Kidney (tissue), 13 donors: ENCODE measurements at regions not wholly inside any gene's neighbourhood (a gene's known extent, or its start where the extent isn't known, plus 50 kb on each side); places are given as distances from the start of the nearest gene placed in this dataset.

Experiments used
- DNase-seq, 5 donors: peaks; one replicate each; pipeline ENCODE4 v3.0.0-alpha.2; 2013 to 2020
- FAIRE-seq: peaks from 2 replicates; lab custom pipeline; 2012; peaks lifted over from hg19 to GRCh38; lab: Jason Lieb, UNC
- H3K27ac ChIP-seq, 2 donors: one replicate each; pipeline ENCODE4 v1.7.0; 2013; ENCODE audit warnings: low read depth in 2 of 2, low read length in 2 of 2, inconsistent platforms in 1 of 2
- H3K27me3 ChIP-seq: one replicate; pipeline ENCODE4 v1.7.1; 2013; ENCODE audit warnings: low read length, inconsistent platforms; ENCODE audit not compliant: control insufficient read depth, insufficient read depth
- H3K36me3 ChIP-seq, 3 donors: one replicate each; pipeline versions ENCODE4 v1.7.0 to v1.7.1; 2013; ENCODE audit warnings: low read length in 3 of 3, control low read depth in 1 of 3, inconsistent platforms in 1 of 3; ENCODE audit not compliant: insufficient read depth in 3 of 3, control insufficient read depth in 2 of 3
- H3K4me1 ChIP-seq, 3 donors: one replicate each; pipeline versions ENCODE4 v1.7.0 to v1.7.1; 2013; ENCODE audit warnings: low read length in 3 of 3, inconsistent platforms in 1 of 3, low read depth in 1 of 3; ENCODE audit not compliant: control insufficient read depth in 2 of 3, insufficient read depth in 2 of 3
- H3K4me3 ChIP-seq, 3 donors: one replicate each; pipeline versions ENCODE4 v1.7.0 to v1.8.1; 2013; ENCODE audit warnings: low read length in 3 of 3, control low read depth in 1 of 3, inconsistent platforms in 1 of 3
- H3K9ac ChIP-seq, 3 donors: one replicate each; pipeline versions ENCODE4 v1.7.0 to v1.7.1; 2013; ENCODE audit warnings: low read length in 3 of 3, control low read depth in 1 of 3, inconsistent platforms in 1 of 3
- H3K9me3 ChIP-seq, 3 donors: one replicate each; pipeline versions ENCODE4 v1.7.0 to v1.7.1; 2013; ENCODE audit warnings: low read length in 3 of 3, control low read depth in 1 of 3, inconsistent platforms in 1 of 3; ENCODE audit not compliant: control insufficient read depth in 2 of 3, insufficient read depth in 1 of 3
- intact Hi-C: fragments of 100-400 bp; cut with DNase I; formaldehyde crosslinking; loops from one replicate; pipeline ENCODE4 v1.11.1; 2022
- TF ChIP-seq, protein P1 (sequence below): IDR thresholded peaks from 3 replicates; pipeline ENCODE4 v1.5.1; 2012; ENCODE audit warnings: mild to moderate bottlenecking, moderate library complexity, borderline replicate concordance; ENCODE audit not compliant: insufficient read depth; ENCODE audit errors: extremely low read depth
- donor health status: control.
- donor health status: control.
- donor health status: control.
- donor health status: control.
- donor health status: control.
- donor health status: DM: yes; HTN: yes; CAD: no.
- donor health status: Normal renal cell carcinoma (clear cell type).

DNA sequence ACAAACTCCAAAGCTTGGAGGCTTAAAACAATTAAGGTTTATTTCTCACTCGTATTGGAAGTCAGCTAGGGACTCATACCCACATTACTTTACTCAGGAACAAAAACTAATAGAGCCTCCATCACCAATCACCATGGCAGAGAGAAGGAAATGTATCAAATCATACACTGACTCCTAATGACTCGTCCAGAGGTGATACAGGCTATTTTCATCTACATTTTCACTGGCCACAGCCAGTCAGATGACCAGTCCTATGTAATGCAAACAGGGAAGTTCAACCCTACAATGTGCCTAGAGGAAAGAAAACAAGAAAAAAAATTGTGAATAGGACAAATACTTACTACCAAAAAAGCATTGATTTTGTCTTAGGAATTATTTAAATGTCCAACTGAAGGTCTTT lies 110.3 kb downstream of the SEC16B start:
- no peaks in the 10 kb centered on the region for H3K9me3 ChIP-seq
- no peak overlapping the region for H3K9ac ChIP-seq
- DNase-seq = no peak
- peaks cover 0 to 5% (median 0%) of the 10 kb centered on the region in 3 donors for H3K4me1 ChIP-seq
- TF ChIP-seq, protein P1, sequence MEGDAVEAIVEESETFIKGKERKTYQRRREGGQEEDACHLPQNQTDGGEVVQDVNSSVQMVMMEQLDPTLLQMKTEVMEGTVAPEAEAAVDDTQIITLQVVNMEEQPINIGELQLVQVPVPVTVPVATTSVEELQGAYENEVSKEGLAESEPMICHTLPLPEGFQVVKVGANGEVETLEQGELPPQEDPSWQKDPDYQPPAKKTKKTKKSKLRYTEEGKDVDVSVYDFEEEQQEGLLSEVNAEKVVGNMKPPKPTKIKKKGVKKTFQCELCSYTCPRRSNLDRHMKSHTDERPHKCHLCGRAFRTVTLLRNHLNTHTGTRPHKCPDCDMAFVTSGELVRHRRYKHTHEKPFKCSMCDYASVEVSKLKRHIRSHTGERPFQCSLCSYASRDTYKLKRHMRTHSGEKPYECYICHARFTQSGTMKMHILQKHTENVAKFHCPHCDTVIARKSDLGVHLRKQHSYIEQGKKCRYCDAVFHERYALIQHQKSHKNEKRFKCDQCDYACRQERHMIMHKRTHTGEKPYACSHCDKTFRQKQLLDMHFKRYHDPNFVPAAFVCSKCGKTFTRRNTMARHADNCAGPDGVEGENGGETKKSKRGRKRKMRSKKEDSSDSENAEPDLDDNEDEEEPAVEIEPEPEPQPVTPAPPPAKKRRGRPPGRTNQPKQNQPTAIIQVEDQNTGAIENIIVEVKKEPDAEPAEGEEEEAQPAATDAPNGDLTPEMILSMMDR = no peak
- no peaks in the 10 kb centered on the region for H3K27me3 ChIP-seq
- no peak overlapping the region for H3K27ac ChIP-seq
- no peaks in the 10 kb centered on the region for H3K36me3 ChIP-seq
- FAIRE-seq = no peak
- intact Hi-C loops = no loop called here
- no peak overlapping the region for H3K4me3 ChIP-seq

DNA sequence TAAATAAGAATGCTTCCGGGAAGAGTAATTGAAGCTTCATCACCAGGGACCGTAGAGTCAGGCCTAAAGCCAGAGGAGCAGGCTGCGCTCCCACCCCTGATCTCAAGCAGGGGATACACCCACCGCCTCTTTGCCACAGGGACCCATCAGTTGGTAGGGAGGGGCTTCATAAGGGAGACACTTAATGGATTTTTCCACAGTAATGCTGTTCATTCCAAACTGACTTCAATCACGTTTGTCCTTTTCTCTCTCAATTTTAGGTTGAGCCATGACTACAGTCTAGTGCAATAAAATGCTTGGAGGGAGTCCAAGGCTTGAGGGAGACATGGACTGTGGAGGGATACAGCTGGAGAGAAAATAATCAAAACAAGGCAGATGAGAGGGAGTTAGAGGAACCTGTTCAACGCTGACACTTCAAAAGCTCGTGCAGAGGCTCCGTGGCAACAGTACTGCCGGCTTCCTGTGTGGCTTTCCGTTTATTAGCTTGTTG lies 111.5 kb downstream of the SEC16B start:
- H3K27me3 ChIP-seq = no peaks in the 10 kb centered on the region
- TF ChIP-seq, protein P1 = no peak
- FAIRE-seq = no peak

DNA sequence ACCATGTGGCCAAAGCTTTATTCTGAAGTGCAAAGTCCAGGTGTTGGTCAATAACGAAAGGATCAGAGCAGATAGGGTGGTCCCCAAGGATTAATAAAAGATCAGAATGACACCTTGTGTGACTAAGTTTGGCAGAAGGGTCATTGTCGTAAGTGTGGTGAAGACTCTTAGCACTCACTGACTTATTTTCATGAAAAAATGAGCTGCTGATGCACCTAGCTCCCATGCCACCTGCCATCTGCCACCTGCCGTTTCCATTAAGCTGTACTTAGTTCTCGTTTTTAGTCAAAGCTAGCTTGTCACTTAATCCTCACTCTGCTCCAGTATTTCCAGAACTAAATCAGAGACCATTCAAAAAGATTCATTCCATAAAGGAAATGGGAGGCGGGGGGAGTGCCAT lies 112.6 kb downstream of the SEC16B start:
- TF ChIP-seq, protein P1 = no peak
- Histone ChIP-seq H3K4me1 (peaks cover 0 to 5% (median 0%) of the 10 kb centered on the region in 3 donors), H3K36me3 (no peaks in the 10 kb centered on the region), H3K27ac (no peak overlapping the region), H3K4me3 (no peak overlapping the region), H3K27me3 (no peaks in the 10 kb centered on the region), H3K9ac (no peak overlapping the region), H3K9me3 (no peaks in the 10 kb centered on the region)
- no peak for FAIRE-seq
- intact Hi-C loops = no loop called here
- no peak for DNase-seq

More for the DNA sequence above, 111.5 kb downstream of the SEC16B start:
- Histone ChIP-seq H3K9me3 (no peaks in the 10 kb centered on the region), H3K27ac (no peak overlapping the region), H3K9ac (no peak overlapping the region), H3K4me1 (peaks cover 0 to 5% (median 0%) of the 10 kb centered on the region in 3 donors), H3K36me3 (no peaks in the 10 kb centered on the region), H3K4me3 (no peak overlapping the region)
- intact Hi-C loops = no loop called here
- peak in 2 of 5 donors; percentile 35 to 85 for DNase-seq

DNA sequence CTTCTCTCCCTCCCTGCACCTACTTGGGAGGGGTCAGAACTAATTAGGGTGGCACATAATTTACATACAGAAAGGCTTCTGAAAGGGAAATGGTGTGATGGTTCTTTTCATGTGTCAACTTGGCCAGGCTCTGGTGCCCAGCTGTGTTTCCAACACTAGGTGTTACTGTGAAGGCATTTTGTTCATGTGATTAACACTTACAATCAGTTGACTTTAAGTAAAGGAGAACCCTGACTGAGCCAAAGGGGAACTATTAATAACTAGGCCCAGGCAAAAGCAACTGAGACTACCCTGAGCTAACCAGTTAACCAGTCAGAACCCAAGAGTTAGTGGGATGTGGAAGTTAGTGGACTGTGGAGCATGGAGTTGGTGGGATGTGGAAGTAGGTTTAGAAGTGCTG lies 114.9 kb downstream of the SEC16B start:
- Histone ChIP-seq H3K9ac (no peak overlapping the region), H3K4me3 (no peak overlapping the region), H3K27ac (no peak overlapping the region), H3K9me3 (no peaks in the 10 kb centered on the region), H3K27me3 (no peaks in the 10 kb centered on the region), H3K4me1 (peaks cover 0 to 5% (median 0%) of the 10 kb centered on the region in 3 donors), H3K36me3 (no peaks in the 10 kb centered on the region)
- TF ChIP-seq, protein P1 = no peak
- FAIRE-seq (no peak), DNase-seq (no peak)
- intact Hi-C loops = no loop called here
